CD14-positive monocyte (primary cell): ENCODE measurements at regions not wholly inside any gene's neighbourhood (a gene's known extent, or its start where the extent isn't known, plus 50 kb on each side); places are given as distances from the start of the nearest gene placed in this dataset.

Source experiments
- DNase-seq, 3 donors: peaks; one replicate each; pipeline ENCODE4 v3.0.0-alpha.2; 2011 to 2022
- H2AFZ ChIP-seq: 2 replicates; pipeline ENCODE4 v1.6.0; 2012; ENCODE audit warnings: mild to moderate bottlenecking, low read depth, low read length, inconsistent platforms; ENCODE audit not compliant: insufficient read depth, poor library complexity, severe bottlenecking
- H3K27ac ChIP-seq, 2 donors: 1 replicate in 1 of 2; 2 replicates in 1 of 2; pipeline ENCODE4 v1.5.1; 2012 to 2013; ENCODE audit warnings: low read length in 2 of 2, control low read depth in 1 of 2, inconsistent platforms in 1 of 2, low read depth in 1 of 2, mild to moderate bottlenecking in 1 of 2
- H3K27me3 ChIP-seq, 2 donors: one replicate each; pipeline versions ENCODE4 v1.6.0 to v1.6.1; 2011 to 2013; ENCODE audit warnings: low read length in 2 of 2; ENCODE audit not compliant: control insufficient read depth in 2 of 2, insufficient read depth in 2 of 2
- H3K36me3 ChIP-seq, 2 donors: replicated peaks in 1 of 2; 1 replicate in 1 of 2; 2 replicates in 1 of 2; pipeline versions ENCODE4 v1.5.1 to v1.6.1; 2012 to 2013; ENCODE audit warnings: low read length in 2 of 2, control low read depth in 1 of 2, inconsistent platforms in 1 of 2, mild to moderate bottlenecking in 1 of 2; ENCODE audit not compliant: insufficient read depth in 2 of 2, control insufficient read depth in 1 of 2
- H3K4me1 ChIP-seq, 2 donors: 1 replicate in 1 of 2; 2 replicates in 1 of 2; pipeline versions ENCODE4 v1.5.1 to v1.6.1; 2012 to 2013; ENCODE audit warnings: low read length in 2 of 2, control low read depth in 1 of 2, inconsistent platforms in 1 of 2, mild to moderate bottlenecking in 1 of 2, moderate library complexity in 1 of 2; ENCODE audit not compliant: insufficient read depth in 2 of 2, control insufficient read depth in 1 of 2
- H3K4me2 ChIP-seq: replicated peaks from 2 replicates; pipeline ENCODE3; 2012; ENCODE audit warnings: low read length, moderate library complexity, mild to moderate bottlenecking; ENCODE audit not compliant: poor library complexity, severe bottlenecking; ENCODE audit errors: extremely low read depth
- H3K4me3 ChIP-seq, 3 experiments: fragments of 200-600 bp in 1 of 3; sonication (generic) in 1 of 3; replicated peaks in 1 of 3; 1 replicate in 2 of 3; 2 replicates in 1 of 3; pipeline ENCODE4 v1.5.1; 2011 to 2013; ENCODE audit warnings: low read length in 3 of 3, mild to moderate bottlenecking in 3 of 3, control low read depth in 2 of 3, low read depth in 2 of 3, inconsistent platforms in 1 of 3, moderate library complexity in 1 of 3
- H3K79me2 ChIP-seq: 2 replicates; pipeline ENCODE4 v1.6.0; 2012; ENCODE audit warnings: mild to moderate bottlenecking, control low read depth, inconsistent platforms, low read length, moderate library complexity; ENCODE audit not compliant: insufficient read depth
- H3K9ac ChIP-seq: 2 replicates; pipeline ENCODE4 v1.6.0; 2017; ENCODE audit warnings: low read length, mild to moderate bottlenecking; ENCODE audit not compliant: insufficient read depth, poor library complexity, severe bottlenecking
- H3K9me3 ChIP-seq, 2 donors: replicated peaks in 1 of 2; 1 replicate in 1 of 2; 2 replicates in 1 of 2; pipeline versions ENCODE4 v1.5.1 to v1.6.1; 2012 to 2013; ENCODE audit warnings: low read length in 2 of 2, control low read depth in 1 of 2; ENCODE audit not compliant: control insufficient read depth in 1 of 2, insufficient read depth in 1 of 2
- H4K20me1 ChIP-seq: 2 replicates; pipeline ENCODE4 v1.6.0; 2012; ENCODE audit warnings: mild to moderate bottlenecking, low read length, control low read depth, moderate library complexity; ENCODE audit not compliant: insufficient read depth
- H3K27ac Mint-ChIP-seq, 7 donors: one replicate each; pipeline ENCODE4 v1.8.0; 2020; ENCODE audit warnings: mild to moderate bottlenecking in 7 of 7, mixed read lengths in 7 of 7, moderate library complexity in 6 of 7, inconsistent platforms in 2 of 7
- H3K27me3 Mint-ChIP-seq, 3 donors: one replicate each; pipeline ENCODE4 v1.8.0; 2021 to 2022; ENCODE audit warnings: low read depth in 3 of 3, mild to moderate bottlenecking in 3 of 3, mixed read lengths in 3 of 3, moderate library complexity in 3 of 3, inconsistent platforms in 1 of 3
- H3K36me3 Mint-ChIP-seq, 2 donors: one replicate each; pipeline ENCODE4 v1.8.0; 2020; ENCODE audit warnings: mixed read lengths in 2 of 2, inconsistent platforms in 1 of 2, mild to moderate bottlenecking in 1 of 2
- H3K4me1 Mint-ChIP-seq: one replicate; pipeline ENCODE4 v1.8.0; 2020; ENCODE audit warnings: mild to moderate bottlenecking, mixed read lengths
- H3K4me3 Mint-ChIP-seq, 2 donors: one replicate each; pipeline ENCODE4 v1.8.0; 2020; ENCODE audit warnings: mild to moderate bottlenecking in 2 of 2, mixed read lengths in 2 of 2, moderate library complexity in 1 of 2
- H3K9me3 Mint-ChIP-seq, 7 donors: one replicate each; pipeline ENCODE4 v1.8.0; 2020 to 2022; ENCODE audit warnings: mixed read lengths in 7 of 7, mild to moderate bottlenecking in 6 of 7, moderate library complexity in 6 of 7, inconsistent platforms in 2 of 7
- CTCF ChIP-seq: fragments of 200-600 bp; IDR thresholded peaks from one replicate; pipeline ENCODE4 v1.8.0; 2022; ENCODE audit warnings: antibody characterized with exemption, mild to moderate bottlenecking
- WGBS: methylation state at CpG from one replicate; pipeline ENCODE4 v1.1.5; 2013; ENCODE audit warnings: missing lambda C conversion rate; ENCODE audit not compliant: insufficient coverage; 5-methylcytosine and 5-hydroxymethylcytosine counted together
- intact Hi-C, 2 donors: fragments of 100-400 bp; cut with micrococcal nuclease; formaldehyde crosslinking; loops; one replicate each; pipeline versions ENCODE4 v1.15.0 to v1.15.1; 2023

- H3K36me3 Mint-ChIP-seq, result no peaks in the 10 kb centered on the region
- H3K27ac Mint-ChIP-seq, result no peak overlapping the region
- no peak overlapping the region for H3K4me3 Mint-ChIP-seq
- WGBS, result 65% methylated on average over 6 of the region's 17 CpGs
- no peak overlapping the region for H3K27ac ChIP-seq
- H4K20me1 ChIP-seq, result no peaks in the 10 kb centered on the region
- peaks cover 4 to 19% (median 8%) of the 10 kb centered on the region in 7 donors for H3K9me3 Mint-ChIP-seq
- no peak overlapping the region for H3K9ac ChIP-seq
- peaks cover 4% of the 10 kb centered on the region for H3K4me1 Mint-ChIP-seq
- H3K36me3 ChIP-seq, result no peaks in the 10 kb centered on the region
- no peak overlapping the region for H3K4me3 ChIP-seq
- H3K4me1 ChIP-seq, result no peaks in the 10 kb centered on the region
- intact Hi-C loops, result no loop called here
- H2AFZ ChIP-seq, result no peak overlapping the region
- no peak for DNase-seq
- peaks cover 4 to 9% of the 10 kb centered on the region in 2 donors for H3K9me3 ChIP-seq
- peaks cover 22 to 29% of the 10 kb centered on the region in 2 donors for H3K27me3 ChIP-seq
- no peak overlapping the region for H3K4me2 ChIP-seq
- H3K27me3 Mint-ChIP-seq, result peaks cover 17 to 64% (median 35%) of the 10 kb centered on the region in 3 donors
- H3K79me2 ChIP-seq, result no peaks in the 10 kb centered on the region
- no peak for TF ChIP-seq CTCF
Observed at GRCh38 chr5:73338256-73339050, 110.1 kb downstream of the FOXD1 start.

GRCh38 chr5:73337586-73338255 is 110.9 kb downstream of the FOXD1 start:
- peaks cover 4% of the 10 kb centered on the region for H3K4me1 Mint-ChIP-seq
- Histone ChIP-seq H3K9me3 (peaks cover 9 to 11% of the 10 kb centered on the region in 2 donors), H3K27ac (no peak overlapping the region), H3K4me1 (no peaks in the 10 kb centered on the region), H3K4me3 (no peak overlapping the region), H3K79me2 (no peaks in the 10 kb centered on the region), H3K9ac (no peak overlapping the region), H3K4me2 (no peak overlapping the region), H3K36me3 (no peaks in the 10 kb centered on the region), H3K27me3 (peaks cover 25 to 32% of the 10 kb centered on the region in 2 donors), H4K20me1 (no peaks in the 10 kb centered on the region), H2AFZ (no peak overlapping the region)
- intact Hi-C loops, result no loop called here
- H3K4me3 Mint-ChIP-seq, result peak overlapping the region in 1 of 2 donors; percentile 26
- no peaks in the 10 kb centered on the region for H3K36me3 Mint-ChIP-seq
- no peak for DNase-seq
- no peak for TF ChIP-seq CTCF
- H3K27me3 Mint-ChIP-seq, result peaks cover 17 to 64% (median 33%) of the 10 kb centered on the region in 3 donors
- H3K27ac Mint-ChIP-seq, result no peak overlapping the region
- H3K9me3 Mint-ChIP-seq, result peaks cover 4 to 19% (median 8%) of the 10 kb centered on the region in 7 donors
- 72% methylated on average over 5 of the region's 9 CpGs for WGBS
